ENCODE measurements at regions not wholly inside any gene's neighbourhood (a gene's known extent, or its start where the extent isn't known, plus 50 kb on each side); places are given as distances from the start of the nearest gene placed in this dataset.
"Not testable (repeated sequence)": the region's sequence is repeated elsewhere in the genome, so short reads cannot be mapped to it uniquely, and the experiment has no call there.

- not testable (repeated sequence) for DNase-seq (ENCODE audit: low read depth, low spot score); H3K36me3 ChIP-seq (ENCODE audit: insufficient read depth, insufficient read length, low read length); H3K4me3 ChIP-seq (ENCODE audit: insufficient read length, low read depth); H3K9ac ChIP-seq (ENCODE audit: insufficient read length, low read depth); H3K4me1 ChIP-seq (ENCODE audit: insufficient read depth, insufficient read length); H3K27me3 ChIP-seq (ENCODE audit: insufficient read depth, insufficient read length)
- peaks cover 29% of the 10 kb centered on the region; the same call in 1 of the 2 replicates for H3K9me3 ChIP-seq (ENCODE audit: insufficient read depth, low read length)
Measured at GRCh38 chr1:125064029-125064428, 3879.3 kb downstream of the SRGAP2C start.

- no peaks in the 10 kb centered on the region for H3K27me3 ChIP-seq (ENCODE audit: insufficient read depth, insufficient read length)
- no peak overlapping the region for H3K4me3 ChIP-seq (ENCODE audit: insufficient read length, low read depth)
- H3K9ac ChIP-seq (ENCODE audit: insufficient read length, low read depth), result no peak overlapping the region
- no peak for DNase-seq (ENCODE audit: low read depth, low spot score)
- no peaks in the 10 kb centered on the region for H3K4me1 ChIP-seq (ENCODE audit: insufficient read depth, insufficient read length)
- no peak for TF ChIP-seq SUZ12 (IDR thresholded peaks at IDR 0.05; ENCODE audit: extremely low read depth, insufficient read depth, insufficient read length)
- TF ChIP-seq ZNF274 (IDR thresholded peaks at IDR 0.05; ENCODE audit: low read depth, low read length), result no peak
- TF ChIP-seq YY1 (IDR thresholded peaks at IDR 0.05; ENCODE audit: insufficient read depth, insufficient read length), result no peak
- peaks cover 33% of the 10 kb centered on the region; the same call in 1 of the 2 replicates for H3K9me3 ChIP-seq (ENCODE audit: insufficient read depth, low read length)
- no peaks in the 10 kb centered on the region for H3K36me3 ChIP-seq (ENCODE audit: insufficient read depth, insufficient read length, low read length)
Measured at GRCh38 chr1:125064481-125064880, 3879.7 kb downstream of the SRGAP2C start.

- Histone ChIP-seq H3K9ac (ENCODE audit: insufficient read length, low read depth) (no peak overlapping the region), H3K36me3 (ENCODE audit: insufficient read depth, insufficient read length, low read length) (no peaks in the 10 kb centered on the region), H3K4me3 (ENCODE audit: insufficient read length, low read depth) (no peak overlapping the region), H3K9me3 (ENCODE audit: insufficient read depth, low read length) (peaks cover 41% of the 10 kb centered on the region), H3K27me3 (ENCODE audit: insufficient read depth, insufficient read length) (no peaks in the 10 kb centered on the region), H3K4me1 (ENCODE audit: insufficient read depth, insufficient read length) (no peaks in the 10 kb centered on the region)
- TF ChIP-seq SUZ12 (IDR thresholded peaks at IDR 0.05; ENCODE audit: extremely low read depth, insufficient read depth, insufficient read length) (no peak), ZNF274 (IDR thresholded peaks at IDR 0.05; ENCODE audit: low read depth, low read length) (no peak), YY1 (IDR thresholded peaks at IDR 0.05; ENCODE audit: insufficient read depth, insufficient read length) (no peak)
- no peak for DNase-seq (ENCODE audit: low read depth, low spot score)
Measured at GRCh38 chr1:125065092-125065820, 3880.5 kb downstream of the SRGAP2C start.

GRCh38 chr1:125065821-125066180, 3881.0 kb downstream of the SRGAP2C start:
- TF ChIP-seq ZNF274 (IDR thresholded peaks at IDR 0.05; ENCODE audit: low read depth, low read length), result no peak
- no peak for TF ChIP-seq YY1 (IDR thresholded peaks at IDR 0.05; ENCODE audit: insufficient read depth, insufficient read length)
- no peak for TF ChIP-seq SUZ12 (IDR thresholded peaks at IDR 0.05; ENCODE audit: extremely low read depth, insufficient read depth, insufficient read length)
- Histone ChIP-seq H3K4me1 (ENCODE audit: insufficient read depth, insufficient read length) (no peaks in the 10 kb centered on the region), H3K9ac (ENCODE audit: insufficient read length, low read depth) (no peak overlapping the region), H3K27me3 (ENCODE audit: insufficient read depth, insufficient read length) (no peaks in the 10 kb centered on the region), H3K9me3 (ENCODE audit: insufficient read depth, low read length) (peaks cover 46% of the 10 kb centered on the region), H3K36me3 (ENCODE audit: insufficient read depth, insufficient read length, low read length) (no peaks in the 10 kb centered on the region), H3K4me3 (ENCODE audit: insufficient read length, low read depth) (no peak overlapping the region)
- DNase-seq (ENCODE audit: low read depth, low spot score), result no peak

- no peak overlapping the region for H3K4me3 ChIP-seq (ENCODE audit: insufficient read length, low read depth)
- no peak overlapping the region for H3K9ac ChIP-seq (ENCODE audit: insufficient read length, low read depth)
- peaks cover 51% of the 10 kb centered on the region for H3K9me3 ChIP-seq (ENCODE audit: insufficient read depth, low read length)
- TF ChIP-seq SUZ12 (IDR thresholded peaks at IDR 0.05; ENCODE audit: extremely low read depth, insufficient read depth, insufficient read length), result no peak
- no peak for TF ChIP-seq YY1 (IDR thresholded peaks at IDR 0.05; ENCODE audit: insufficient read depth, insufficient read length)
- TF ChIP-seq ZNF274 (IDR thresholded peaks at IDR 0.05; ENCODE audit: low read depth, low read length), result no peak
- H3K36me3 ChIP-seq (ENCODE audit: insufficient read depth, insufficient read length, low read length), result no peaks in the 10 kb centered on the region
- no peak for DNase-seq (ENCODE audit: low read depth, low spot score)
- H3K27me3 ChIP-seq (ENCODE audit: insufficient read depth, insufficient read length), result no peaks in the 10 kb centered on the region
- no peaks in the 10 kb centered on the region for H3K4me1 ChIP-seq (ENCODE audit: insufficient read depth, insufficient read length)
Measured at GRCh38 chr1:125066385-125066784, 3881.6 kb downstream of the SRGAP2C start.

- H3K4me1 ChIP-seq (ENCODE audit: insufficient read depth, insufficient read length); DNase-seq (ENCODE audit: low read depth, low spot score); H3K9ac ChIP-seq (ENCODE audit: insufficient read length, low read depth); H3K36me3 ChIP-seq (ENCODE audit: insufficient read depth, insufficient read length, low read length); H3K4me3 ChIP-seq (ENCODE audit: insufficient read length, low read depth); H3K27me3 ChIP-seq (ENCODE audit: insufficient read depth, insufficient read length): not testable (repeated sequence)
- H3K9me3 ChIP-seq (ENCODE audit: insufficient read depth, low read length), result peaks cover 55% of the 10 kb centered on the region
Measured at GRCh38 chr1:125066849-125067248, 3882.1 kb downstream of the SRGAP2C start.

- no peak overlapping the region for H3K9ac ChIP-seq (ENCODE audit: insufficient read length, low read depth)
- no peaks in the 10 kb centered on the region for H3K4me1 ChIP-seq (ENCODE audit: insufficient read depth, insufficient read length)
- no peaks in the 10 kb centered on the region for H3K36me3 ChIP-seq (ENCODE audit: insufficient read depth, insufficient read length, low read length)
- no peak for DNase-seq (ENCODE audit: low read depth, low spot score)
- H3K9me3 ChIP-seq (ENCODE audit: insufficient read depth, low read length), result peaks cover 59% of the 10 kb centered on the region
- H3K4me3 ChIP-seq (ENCODE audit: insufficient read length, low read depth), result no peak overlapping the region
- no peak for TF ChIP-seq SUZ12 (IDR thresholded peaks at IDR 0.05; ENCODE audit: extremely low read depth, insufficient read depth, insufficient read length)
- no peak for TF ChIP-seq ZNF274 (IDR thresholded peaks at IDR 0.05; ENCODE audit: low read depth, low read length)
- no peak for TF ChIP-seq YY1 (IDR thresholded peaks at IDR 0.05; ENCODE audit: insufficient read depth, insufficient read length)
- no peaks in the 10 kb centered on the region for H3K27me3 ChIP-seq (ENCODE audit: insufficient read depth, insufficient read length)
Measured at GRCh38 chr1:125080077-125080476, 3895.3 kb downstream of the SRGAP2C start.
